ENCODE measurements at regions not wholly inside any gene's neighbourhood (a gene's known extent, or its start where the extent isn't known, plus 50 kb on each side); places are given as distances from the start of the nearest gene placed in this dataset.

DNA sequence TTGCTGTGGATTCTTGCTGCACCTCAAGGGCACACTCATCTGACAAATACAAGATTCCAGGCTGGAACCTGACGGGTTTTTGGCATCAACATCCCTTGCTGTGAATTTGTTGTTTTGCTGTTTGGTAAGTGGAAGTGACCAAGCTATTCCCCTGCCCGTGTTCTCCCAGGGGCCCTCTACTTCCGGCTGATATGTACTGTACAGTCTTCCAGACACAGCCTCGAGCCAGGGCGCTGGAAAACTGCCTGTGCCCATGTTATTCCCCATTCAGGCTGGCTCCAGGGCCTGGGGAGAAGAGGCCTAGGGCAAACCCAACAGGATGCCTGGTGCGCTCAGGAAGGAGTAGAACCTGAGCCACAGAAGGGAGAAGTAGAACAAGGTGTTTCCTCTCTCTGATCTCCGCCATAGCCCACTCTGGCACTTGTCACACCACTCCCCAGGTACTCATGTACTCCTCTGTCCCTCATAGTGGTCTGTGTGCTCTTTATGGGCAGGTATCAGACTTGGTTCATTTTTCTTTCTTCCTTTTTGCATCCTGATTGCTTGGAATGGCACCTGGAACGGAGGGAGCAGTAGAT lies 67.8 kb upstream of the LTA4H start:
- Histone ChIP-seq H3K4me2 (ENCODE audit: extremely low read depth, insufficient read depth, low read length) (no peak overlapping the region), H3K36me3 (ENCODE audit: control insufficient read depth, insufficient read depth, low read length) (no peaks in the 10 kb centered on the region), H3K79me2 (ENCODE audit: control insufficient read depth, insufficient read depth, low read length) (no peaks in the 10 kb centered on the region), H3K9ac (ENCODE audit: insufficient read depth, low read length) (no peak overlapping the region), H3K27ac (ENCODE audit: insufficient read depth, low read length) (no peak overlapping the region), H4K20me1 (ENCODE audit: control insufficient read depth, extremely low read depth, insufficient read depth, low read length) (no peaks in the 10 kb centered on the region), H3K4me3 (replicated peaks in 1 of 4; ENCODE audit: control extremely low read depth in 1 of 4, insufficient read depth in 1 of 4, low read depth in 3 of 4, low read length in 4 of 4) (no peak overlapping the region), H3K4me1 (ENCODE audit: control insufficient read depth, extremely low read depth, insufficient read depth, low read length) (no peaks in the 10 kb centered on the region), H3K9me3 (ENCODE audit: control insufficient read depth, insufficient read depth, low read depth, low read length) (no peaks in the 10 kb centered on the region), H3K27me3 (ENCODE audit: control insufficient read depth, insufficient read depth, low read length) (no peaks in the 10 kb centered on the region), H2AFZ (ENCODE audit: low read length) (peak overlapping the region; percentile 17)
- no peak for DNase-seq (ENCODE audit: low read depth in 2 of 2)
- no peak for TF ChIP-seq EZH2 (IDR thresholded peaks at IDR 0.05; ENCODE audit: low read length, missing control alignments)
- no peak for TF ChIP-seq CTCF (conservative IDR thresholded peaks at IDR 0.05 in 1 of 2, IDR thresholded peaks at IDR 0.05 in 1 of 2; ENCODE audit: low read depth in 1 of 2, low read length in 2 of 2)

DNA sequence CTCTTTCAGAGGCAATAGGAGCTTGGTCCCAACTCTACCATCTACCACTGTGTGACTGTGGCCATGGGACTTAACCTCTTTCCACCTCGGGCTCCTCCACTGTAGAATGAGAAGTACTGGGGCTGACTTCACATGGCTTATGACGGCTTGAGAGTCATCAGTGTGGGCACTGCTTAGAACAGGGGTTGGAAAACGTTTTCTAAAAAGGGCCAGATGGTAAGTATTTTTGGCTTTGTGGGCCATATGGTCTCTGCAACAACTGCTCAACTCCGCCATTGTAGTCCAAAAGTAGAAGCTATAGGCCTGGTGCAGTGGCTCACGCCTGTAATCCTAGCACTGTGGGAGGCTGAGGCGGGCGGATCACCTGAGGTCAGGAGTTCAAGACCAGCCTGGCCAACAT lies 69.2 kb upstream of the LTA4H start:
- Histone ChIP-seq H3K4me1 (ENCODE audit: control insufficient read depth, extremely low read depth, insufficient read depth, low read length) (no peaks in the 10 kb centered on the region), H3K4me3 (replicated peaks in 1 of 4; ENCODE audit: control extremely low read depth in 1 of 4, insufficient read depth in 1 of 4, low read depth in 3 of 4, low read length in 4 of 4) (no peak overlapping the region), H3K27me3 (ENCODE audit: control insufficient read depth, insufficient read depth, low read length) (no peaks in the 10 kb centered on the region), H3K27ac (ENCODE audit: insufficient read depth, low read length) (no peak overlapping the region), H3K36me3 (ENCODE audit: control insufficient read depth, insufficient read depth, low read length) (no peaks in the 10 kb centered on the region), H4K20me1 (ENCODE audit: control insufficient read depth, extremely low read depth, insufficient read depth, low read length) (no peaks in the 10 kb centered on the region), H2AFZ (ENCODE audit: low read length) (no peak overlapping the region), H3K9me3 (ENCODE audit: control insufficient read depth, insufficient read depth, low read depth, low read length) (no peaks in the 10 kb centered on the region), H3K79me2 (ENCODE audit: control insufficient read depth, insufficient read depth, low read length) (no peaks in the 10 kb centered on the region), H3K4me2 (ENCODE audit: extremely low read depth, insufficient read depth, low read length) (no peak overlapping the region), H3K9ac (ENCODE audit: insufficient read depth, low read length) (no peak overlapping the region)
- no peak for DNase-seq (ENCODE audit: low read depth in 2 of 2)
- TF ChIP-seq CTCF (conservative IDR thresholded peaks at IDR 0.05 in 1 of 2, IDR thresholded peaks at IDR 0.05 in 1 of 2; ENCODE audit: low read depth in 1 of 2, low read length in 2 of 2) (no peak), EZH2 (IDR thresholded peaks at IDR 0.05; ENCODE audit: low read length, missing control alignments) (no peak)

DNA sequence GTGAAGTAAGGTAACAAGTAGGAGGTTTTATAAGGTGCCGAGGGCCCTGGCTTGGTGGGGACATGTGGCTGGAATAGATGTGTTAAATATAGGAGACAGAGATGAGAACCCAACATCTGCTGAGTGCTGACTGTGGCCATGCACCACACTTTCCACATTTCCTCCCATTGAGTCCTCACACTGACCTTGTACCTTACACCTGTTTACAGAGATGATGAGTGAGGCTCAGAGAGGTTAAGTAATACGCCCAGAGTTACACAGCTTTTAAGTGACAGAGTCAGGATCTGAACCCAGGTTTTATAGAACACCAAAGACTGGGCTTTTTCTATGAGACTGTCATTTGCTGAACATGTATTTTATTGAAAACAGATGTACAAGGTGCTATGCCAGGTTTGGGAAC lies 70.8 kb upstream of the LTA4H start:
- Histone ChIP-seq H3K9ac (ENCODE audit: insufficient read depth, low read length) (no peak overlapping the region), H3K4me1 (ENCODE audit: control insufficient read depth, extremely low read depth, insufficient read depth, low read length) (no peaks in the 10 kb centered on the region), H3K27me3 (ENCODE audit: control insufficient read depth, insufficient read depth, low read length) (no peaks in the 10 kb centered on the region), H2AFZ (ENCODE audit: low read length) (no peak overlapping the region), H3K4me3 (replicated peaks in 1 of 4; ENCODE audit: control extremely low read depth in 1 of 4, insufficient read depth in 1 of 4, low read depth in 3 of 4, low read length in 4 of 4) (no peak overlapping the region), H3K79me2 (ENCODE audit: control insufficient read depth, insufficient read depth, low read length) (no peaks in the 10 kb centered on the region), H3K27ac (ENCODE audit: insufficient read depth, low read length) (no peak overlapping the region), H3K9me3 (ENCODE audit: control insufficient read depth, insufficient read depth, low read depth, low read length) (no peaks in the 10 kb centered on the region), H3K36me3 (ENCODE audit: control insufficient read depth, insufficient read depth, low read length) (no peaks in the 10 kb centered on the region), H3K4me2 (ENCODE audit: extremely low read depth, insufficient read depth, low read length) (no peak overlapping the region), H4K20me1 (ENCODE audit: control insufficient read depth, extremely low read depth, insufficient read depth, low read length) (no peaks in the 10 kb centered on the region)
- TF ChIP-seq EZH2 (IDR thresholded peaks at IDR 0.05; ENCODE audit: low read length, missing control alignments) (no peak), CTCF (conservative IDR thresholded peaks at IDR 0.05 in 1 of 2, IDR thresholded peaks at IDR 0.05 in 1 of 2; ENCODE audit: low read depth in 1 of 2, low read length in 2 of 2) (no peak)
- no peak for DNase-seq (ENCODE audit: low read depth in 2 of 2)
